GM12878 (cell line): ENCODE measurements at regions not wholly inside any gene's neighbourhood (a gene's known extent, or its start where the extent isn't known, plus 50 kb on each side); places are given as distances from the start of the nearest gene placed in this dataset.

ENCODE experiments used
- ATAC-seq: fragments of 200-7000 bp; cut with Tn5 transposase; 3 replicates; pipeline ENCODE4 v1.9.1; 2020; ENCODE audit warnings: mild to moderate bottlenecking, moderate library complexity
- BruUV-seq: library from RNA; stranded (reverse); fragments of 400-500 nt; replicated peaks from 2 replicates; lab custom pipeline; 2021; lab: Mats Ljungman, UMichigan
- CTCF ChIA-PET: fragments of 300-600 bp; sonication (Branson Sonifier 250); formaldehyde crosslinking; extraction: SDS; loops from one replicate; lab custom pipeline; 2021; ENCODE audit warnings: inconsistent platforms; lab: Yijun Ruan, JAX
- POLR2A ChIA-PET: fragments of 350-600 bp; formaldehyde crosslinking; extraction: SDS; loops from one replicate; lab custom pipeline; 2021; ENCODE audit warnings: inconsistent platforms; lab: Charles Lee
- RAD21 ChIA-PET: fragments of 300-600 bp; sonication (Branson Sonifier 250); formaldehyde crosslinking; loops from one replicate; lab custom pipeline; 2023; ENCODE audit warnings: antibody characterized with exemption; ENCODE audit not compliant: unreplicated experiment; lab: Charles Lee
- SMC1A ChIA-PET: fragments of 300-600 bp; sonication (Branson Sonifier 250); formaldehyde crosslinking; loops from one replicate; lab custom pipeline; 2023; ENCODE audit not compliant: unreplicated experiment, uncharacterized antibody; lab: Charles Lee
- DNase-seq: peaks from one replicate; pipeline ENCODE4 v3.0.0-alpha.2; 2011; ENCODE audit warnings: low read depth, low spot score
- FAIRE-seq: peaks from 3 replicates; lab custom pipeline; 2011; peaks lifted over from hg19 to GRCh38; lab: Jason Lieb, UNC
- H2AFZ ChIP-seq: 2 replicates; pipeline ENCODE4 v1.6.0; 2011; ENCODE audit warnings: low read depth, low read length, control low read depth; ENCODE audit not compliant: control insufficient read depth
- H3K27ac ChIP-seq: 2 replicates; pipeline ENCODE4 v1.5.1; 2011; ENCODE audit warnings: control low read depth; ENCODE audit not compliant: control insufficient read depth, insufficient read depth
- H3K27me3 ChIP-seq, 2 experiments: replicated peaks in 1 of 2; 2 replicates each; pipeline versions ENCODE4 v1.6.0 to v1.6.1; 2011; ENCODE audit warnings: low read length in 1 of 2; ENCODE audit not compliant: control insufficient read depth in 2 of 2, insufficient read depth in 2 of 2
- H3K36me3 ChIP-seq, 2 experiments: 2 replicates each; pipeline ENCODE4 v1.5.1; 2011; ENCODE audit warnings: low read length in 1 of 2; ENCODE audit not compliant: control insufficient read depth in 2 of 2, insufficient read depth in 2 of 2
- H3K4me1 ChIP-seq: 2 replicates; pipeline ENCODE4 v1.6.1; 2011; ENCODE audit warnings: mild to moderate bottlenecking, low read length, moderate library complexity, mixed read lengths; ENCODE audit not compliant: control insufficient read depth, insufficient read depth
- H3K4me2 ChIP-seq: 2 replicates; pipeline ENCODE4 v1.6.0; 2011; ENCODE audit warnings: control low read depth; ENCODE audit not compliant: control insufficient read depth, insufficient read depth
- H3K4me3 ChIP-seq: fragments of 200-600 bp; sonication (generic); 2 replicates; pipeline ENCODE4 v1.5.1; 2016
- H3K79me2 ChIP-seq: 2 replicates; pipeline ENCODE4 v1.6.0; 2011; ENCODE audit warnings: low read length; ENCODE audit not compliant: control insufficient read depth, insufficient read depth
- H3K9ac ChIP-seq: 2 replicates; pipeline ENCODE4 v1.8.0; 2011; ENCODE audit warnings: low read length, control low read depth, mixed read lengths; ENCODE audit not compliant: control insufficient read depth, insufficient read depth
- H3K9me3 ChIP-seq: replicated peaks from 3 replicates; pipeline ENCODE4 v1.5.1; 2011; ENCODE audit warnings: mild to moderate bottlenecking, low read length; ENCODE audit not compliant: control insufficient read depth, insufficient read depth
- H4K20me1 ChIP-seq: 2 replicates; pipeline ENCODE4 v1.6.0; 2011; ENCODE audit not compliant: control insufficient read depth, insufficient read depth
- EGR1 ChIP-seq, 2 experiments: IDR thresholded peaks; 1 replicate in 1 of 2; 2 replicates in 1 of 2; pipeline ENCODE4 v1.6.1; 2011 to 2012; ENCODE audit warnings: low read depth in 2 of 2, low read length in 2 of 2, borderline replicate concordance in 1 of 2, mild to moderate bottlenecking in 1 of 2, moderate library complexity in 1 of 2
- GABPA ChIP-seq: IDR thresholded peaks from 2 replicates; pipeline ENCODE4 v1.6.1; 2014; ENCODE audit warnings: antibody characterized with exemption, low read depth, mild to moderate bottlenecking, inconsistent platforms
- MXI1 ChIP-seq: fragments of 150-350 bp; IDR thresholded peaks from 2 replicates; pipeline ENCODE4 v1.6.1; 2011; ENCODE audit warnings: low read depth, mild to moderate bottlenecking, inconsistent platforms, low read length, improper control_type of control experiment
- POLR2A ChIP-seq: IDR thresholded peaks from 2 replicates; pipeline ENCODE4 v1.6.1; 2011; ENCODE audit warnings: low read depth, mild to moderate bottlenecking, low read length
- RCOR1 ChIP-seq: conservative IDR thresholded peaks from 2 replicates; pipeline ENCODE4 v1.6.1; 2012; ENCODE audit warnings: low read depth, low read length, improper control_type of control experiment
- RFX5 ChIP-seq: IDR thresholded peaks from 2 replicates; pipeline ENCODE4 v1.6.1; 2011; ENCODE audit warnings: low read depth, low read length, improper control_type of control experiment
- SIX5 ChIP-seq: IDR thresholded peaks from 2 replicates; pipeline ENCODE4 v1.6.1; 2011; ENCODE audit warnings: mild to moderate bottlenecking, low read depth, low read length, moderate library complexity; ENCODE audit not compliant: severe bottlenecking
- SMAD5 ChIP-seq: IDR thresholded peaks from 2 replicates; pipeline ENCODE4 v1.6.1; 2016; ENCODE audit warnings: antibody characterized with exemption, low read depth
- SMC3 ChIP-seq: IDR thresholded peaks from 2 replicates; pipeline ENCODE4 v1.6.1; 2011; ENCODE audit warnings: low read length, improper control_type of control experiment, borderline replicate concordance
- WGBS: methylation state at CpG from one replicate; pipeline ENCODE4 v1.1.6; 2016; ENCODE audit warnings: low lambda C conversion rate; ENCODE audit not compliant: insufficient replicate concordance, insufficient coverage; ENCODE audit errors: missing lambda C conversion rate; 5-methylcytosine and 5-hydroxymethylcytosine counted together
- in situ Hi-C: fragments of 300-500 bp; cut with MboI; formaldehyde crosslinking; loops from 9 replicates; pipeline ENCODE4 v1.14.3; 2018; ENCODE audit warnings: mixed read lengths
- intact Hi-C: fragments of 100-400 bp; cut with micrococcal nuclease; formaldehyde crosslinking; loops from one replicate; pipeline ENCODE4 v1.14.2; 2022; ENCODE audit not compliant: unreplicated experiment
- TF ChIP-seq, protein P1 (sequence below): fragments of 450-650 bp; IDR thresholded peaks from 2 replicates; pipeline ENCODE4 v1.6.1; 2016; ENCODE audit warnings: mild to moderate bottlenecking, moderate library complexity, borderline replicate concordance
- TF ChIP-seq, protein P2 (sequence below): fragments of 150-350 bp; IDR thresholded peaks from 2 replicates; pipeline ENCODE4 v1.6.1; 2014; ENCODE audit warnings: mild to moderate bottlenecking, low read depth, low read length
- TF ChIP-seq, protein P3 (sequence below): fragments of 450-650 bp; IDR thresholded peaks from 2 replicates; pipeline ENCODE4 v1.6.1; 2018; ENCODE audit warnings: borderline replicate concordance, mild to moderate bottlenecking; ENCODE audit not compliant: partially characterized antibody

DNA sequence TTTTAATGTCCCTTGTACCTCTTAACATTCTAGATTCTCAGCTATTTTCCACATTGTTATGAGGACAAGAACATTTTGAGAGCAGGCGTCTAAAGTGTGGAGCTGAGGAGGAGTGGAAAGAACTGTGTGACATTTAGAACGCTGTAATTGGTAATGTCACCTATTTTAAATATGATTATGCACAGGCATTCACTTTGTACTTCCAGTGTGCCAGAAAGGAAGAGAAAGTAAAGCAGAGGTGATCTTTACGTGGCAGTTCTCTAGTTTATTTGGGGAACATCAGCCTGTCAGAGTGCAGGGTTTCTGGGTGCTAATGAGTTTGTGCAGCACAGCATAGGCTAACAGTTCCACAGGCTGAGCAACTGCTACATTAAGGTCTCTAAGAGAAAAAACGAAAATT, 498.4 kb upstream of the POM121L12 start (continued):
- TF ChIP-seq, protein P1, sequence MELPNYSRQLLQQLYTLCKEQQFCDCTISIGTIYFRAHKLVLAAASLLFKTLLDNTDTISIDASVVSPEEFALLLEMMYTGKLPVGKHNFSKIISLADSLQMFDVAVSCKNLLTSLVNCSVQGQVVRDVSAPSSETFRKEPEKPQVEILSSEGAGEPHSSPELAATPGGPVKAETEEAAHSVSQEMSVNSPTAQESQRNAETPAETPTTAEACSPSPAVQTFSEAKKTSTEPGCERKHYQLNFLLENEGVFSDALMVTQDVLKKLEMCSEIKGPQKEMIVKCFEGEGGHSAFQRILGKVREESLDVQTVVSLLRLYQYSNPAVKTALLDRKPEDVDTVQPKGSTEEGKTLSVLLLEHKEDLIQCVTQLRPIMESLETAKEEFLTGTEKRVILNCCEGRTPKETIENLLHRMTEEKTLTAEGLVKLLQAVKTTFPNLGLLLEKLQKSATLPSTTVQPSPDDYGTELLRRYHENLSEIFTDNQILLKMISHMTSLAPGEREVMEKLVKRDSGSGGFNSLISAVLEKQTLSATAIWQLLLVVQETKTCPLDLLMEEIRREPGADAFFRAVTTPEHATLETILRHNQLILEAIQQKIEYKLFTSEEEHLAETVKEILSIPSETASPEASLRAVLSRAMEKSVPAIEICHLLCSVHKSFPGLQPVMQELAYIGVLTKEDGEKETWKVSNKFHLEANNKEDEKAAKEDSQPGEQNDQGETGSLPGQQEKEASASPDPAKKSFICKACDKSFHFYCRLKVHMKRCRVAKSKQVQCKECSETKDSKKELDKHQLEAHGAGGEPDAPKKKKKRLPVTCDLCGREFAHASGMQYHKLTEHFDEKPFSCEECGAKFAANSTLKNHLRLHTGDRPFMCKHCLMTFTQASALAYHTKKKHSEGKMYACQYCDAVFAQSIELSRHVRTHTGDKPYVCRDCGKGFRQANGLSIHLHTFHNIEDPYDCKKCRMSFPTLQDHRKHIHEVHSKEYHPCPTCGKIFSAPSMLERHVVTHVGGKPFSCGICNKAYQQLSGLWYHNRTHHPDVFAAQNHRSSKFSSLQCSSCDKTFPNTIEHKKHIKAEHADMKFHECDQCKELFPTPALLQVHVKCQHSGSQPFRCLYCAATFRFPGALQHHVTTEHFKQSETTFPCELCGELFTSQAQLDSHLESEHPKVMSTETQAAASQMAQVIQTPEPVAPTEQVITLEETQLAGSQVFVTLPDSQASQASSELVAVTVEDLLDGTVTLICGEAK, result no peak
- TF ChIP-seq RFX5 (no peak), MXI1 (no peak), EGR1 (IDR thresholded peaks at IDR 0.05; ENCODE audit: borderline replicate concordance in 1 of 2, low read depth in 2 of 2, low read length in 2 of 2) (no peak), SMC3 (no peak)
- TF ChIP-seq, protein P2, sequence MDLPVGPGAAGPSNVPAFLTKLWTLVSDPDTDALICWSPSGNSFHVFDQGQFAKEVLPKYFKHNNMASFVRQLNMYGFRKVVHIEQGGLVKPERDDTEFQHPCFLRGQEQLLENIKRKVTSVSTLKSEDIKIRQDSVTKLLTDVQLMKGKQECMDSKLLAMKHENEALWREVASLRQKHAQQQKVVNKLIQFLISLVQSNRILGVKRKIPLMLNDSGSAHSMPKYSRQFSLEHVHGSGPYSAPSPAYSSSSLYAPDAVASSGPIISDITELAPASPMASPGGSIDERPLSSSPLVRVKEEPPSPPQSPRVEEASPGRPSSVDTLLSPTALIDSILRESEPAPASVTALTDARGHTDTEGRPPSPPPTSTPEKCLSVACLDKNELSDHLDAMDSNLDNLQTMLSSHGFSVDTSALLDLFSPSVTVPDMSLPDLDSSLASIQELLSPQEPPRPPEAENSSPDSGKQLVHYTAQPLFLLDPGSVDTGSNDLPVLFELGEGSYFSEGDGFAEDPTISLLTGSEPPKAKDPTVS, result no peak

DNA sequence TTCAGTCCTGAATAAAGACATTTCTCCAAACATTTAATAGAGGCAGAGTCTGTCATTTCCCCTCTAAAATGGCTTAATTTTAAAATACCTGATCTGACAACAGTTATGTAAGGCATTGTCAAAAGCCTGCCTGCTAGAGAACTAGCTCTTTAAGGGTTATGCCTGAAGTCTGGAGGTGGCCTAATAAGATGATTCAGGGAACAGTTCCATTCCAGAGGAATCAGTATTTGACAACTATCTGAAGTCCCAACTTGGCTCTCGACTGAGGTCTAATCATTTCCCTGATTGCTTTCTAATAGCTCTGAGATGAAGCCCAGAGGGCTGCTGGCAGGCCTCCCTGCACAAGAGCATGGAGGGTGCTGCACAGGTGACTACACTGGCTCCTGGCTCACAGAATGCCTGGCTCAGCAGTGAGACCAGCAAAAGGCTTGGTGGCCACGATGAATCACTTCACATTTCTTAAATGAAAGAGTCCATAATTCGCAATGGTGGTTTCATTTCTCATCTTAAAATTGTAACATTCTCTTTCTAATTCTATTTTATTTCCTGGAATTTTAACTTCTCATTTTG, 509.6 kb upstream of the POM121L12 start:
- Histone ChIP-seq H3K27ac (no peak overlapping the region), H3K4me1 (no peaks in the 10 kb centered on the region), H2AFZ (no peak overlapping the region), H3K9ac (no peak overlapping the region), H4K20me1 (no peaks in the 10 kb centered on the region), H3K4me3 (no peak overlapping the region), H3K27me3 (no peaks in the 10 kb centered on the region), H3K36me3 (no peaks in the 10 kb centered on the region), H3K79me2 (no peaks in the 10 kb centered on the region), H3K4me2 (no peak overlapping the region), H3K9me3 (no peaks in the 10 kb centered on the region)
- BruUV-seq, result no TSS peak
- POLR2A ChIA-PET, result interaction anchor here (0.6 kb wide), 1 partner anchor 217 kb away, joined by 4 read pairs; no protein-coding TSS in a partner anchor
- intact Hi-C loops (no loop called here), in situ Hi-C loops (no loop called here)
- CTCF ChIA-PET, result no interaction called here
- ATAC-seq, result no peak
- SMC1A ChIA-PET, result no interaction called here
- WGBS, result 16% methylated on average over 3 of the region's 3 CpGs
- no peak for DNase-seq
- FAIRE-seq, result no peak
- RAD21 ChIA-PET, result no interaction called here
- TF ChIP-seq SMAD5 (no peak), POLR2A (no peak), RCOR1 (no peak), SIX5 (no peak), GABPA (no peak)
- TF ChIP-seq, protein P3, sequence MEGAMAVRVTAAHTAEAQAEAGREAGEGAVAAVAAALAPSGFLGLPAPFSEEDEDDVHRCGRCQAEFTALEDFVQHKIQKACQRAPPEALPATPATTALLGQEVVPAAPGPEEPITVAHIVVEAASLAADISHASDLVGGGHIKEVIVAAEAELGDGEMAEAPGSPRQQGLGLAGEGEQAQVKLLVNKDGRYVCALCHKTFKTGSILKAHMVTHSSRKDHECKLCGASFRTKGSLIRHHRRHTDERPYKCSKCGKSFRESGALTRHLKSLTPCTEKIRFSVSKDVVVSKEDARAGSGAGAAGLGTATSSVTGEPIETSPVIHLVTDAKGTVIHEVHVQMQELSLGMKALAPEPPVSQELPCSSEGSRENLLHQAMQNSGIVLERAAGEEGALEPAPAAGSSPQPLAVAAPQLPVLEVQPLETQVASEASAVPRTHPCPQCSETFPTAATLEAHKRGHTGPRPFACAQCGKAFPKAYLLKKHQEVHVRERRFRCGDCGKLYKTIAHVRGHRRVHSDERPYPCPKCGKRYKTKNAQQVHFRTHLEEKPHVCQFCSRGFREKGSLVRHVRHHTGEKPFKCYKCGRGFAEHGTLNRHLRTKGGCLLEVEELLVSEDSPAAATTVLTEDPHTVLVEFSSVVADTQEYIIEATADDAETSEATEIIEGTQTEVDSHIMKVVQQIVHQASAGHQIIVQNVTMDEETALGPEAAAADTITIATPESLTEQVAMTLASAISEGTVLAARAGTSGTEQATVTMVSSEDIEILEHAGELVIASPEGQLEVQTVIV, result no peak
